Liver (tissue), 8 donors: ENCODE measurements at regions not wholly inside any gene's neighbourhood (a gene's known extent, or its start where the extent isn't known, plus 50 kb on each side); places are given as distances from the start of the nearest gene placed in this dataset.

ENCODE experiments used
- DNase-seq: peaks from one replicate; pipeline ENCODE4 v3.0.0-alpha.2; 2017; ENCODE audit warnings: low spot score
- H3K27ac ChIP-seq, 2 donors: one replicate each; pipeline ENCODE4 v1.7.0; 2013; ENCODE audit warnings: inconsistent platforms in 2 of 2, low read length in 2 of 2, control low read depth in 1 of 2, low read depth in 1 of 2, mild to moderate bottlenecking in 1 of 2
- H3K27me3 ChIP-seq, 4 donors: one replicate each; pipeline versions ENCODE4 v1.6.1 to v1.7.0; 2013; ENCODE audit warnings: low read length in 3 of 4, inconsistent platforms in 1 of 4, mild to moderate bottlenecking in 1 of 4, moderate library complexity in 1 of 4; ENCODE audit not compliant: control insufficient read depth in 4 of 4, insufficient read depth in 4 of 4
- H3K36me3 ChIP-seq, 4 donors: one replicate each; pipeline versions ENCODE4 v1.6.1 to v1.7.0; 2013; ENCODE audit warnings: low read length in 3 of 4, mild to moderate bottlenecking in 3 of 4, low read depth in 1 of 4, moderate library complexity in 1 of 4; ENCODE audit not compliant: control insufficient read depth in 4 of 4, insufficient read depth in 3 of 4
- H3K4me1 ChIP-seq, 4 donors: one replicate each; pipeline versions ENCODE4 v1.6.1 to v1.7.0; 2013; ENCODE audit warnings: low read length in 3 of 4, mild to moderate bottlenecking in 3 of 4, moderate library complexity in 1 of 4; ENCODE audit not compliant: control insufficient read depth in 4 of 4, insufficient read depth in 4 of 4
- H3K4me3 ChIP-seq, 3 donors: one replicate each; pipeline versions ENCODE4 v1.6.1 to v1.7.0; 2013; ENCODE audit warnings: low read length in 3 of 3, control low read depth in 1 of 3, low read depth in 1 of 3, mild to moderate bottlenecking in 1 of 3
- H3K9ac ChIP-seq, 2 donors: one replicate each; pipeline ENCODE4 v1.7.0; 2013; ENCODE audit warnings: low read length in 2 of 2, mild to moderate bottlenecking in 2 of 2, moderate library complexity in 2 of 2, control low read depth in 1 of 2, low read depth in 1 of 2
- H3K9me3 ChIP-seq, 4 donors: one replicate each; pipeline versions ENCODE4 v1.6.1 to v1.7.0; 2013; ENCODE audit warnings: low read length in 3 of 4; ENCODE audit not compliant: control insufficient read depth in 4 of 4
- EGR1 ChIP-seq, 2 donors: IDR thresholded peaks; 2 replicates each; pipeline ENCODE4 v1.6.1; 2016 to 2018; ENCODE audit warnings: antibody characterized with exemption in 2 of 2, low read depth in 2 of 2
- FOXA1 ChIP-seq: IDR thresholded peaks from 2 replicates; pipeline ENCODE4 v1.6.1; 2016; ENCODE audit warnings: antibody characterized with exemption
- FOXA2 ChIP-seq: IDR thresholded peaks from 2 replicates; pipeline ENCODE4 v1.6.1; 2016; ENCODE audit warnings: antibody characterized with exemption
- GABPA ChIP-seq, 2 donors: IDR thresholded peaks in 1 of 2; conservative IDR thresholded peaks in 1 of 2; 2 replicates each; pipeline ENCODE4 v1.6.1; 2016; ENCODE audit warnings: antibody characterized with exemption in 2 of 2, mild to moderate bottlenecking in 1 of 2, moderate library complexity in 1 of 2
- HNF4G ChIP-seq: IDR thresholded peaks from 2 replicates; pipeline ENCODE4 v1.6.1; 2016; ENCODE audit warnings: antibody characterized with exemption
- JUND ChIP-seq, 2 donors: IDR thresholded peaks; 2 replicates each; pipeline ENCODE4 v1.6.1; 2016; ENCODE audit warnings: antibody characterized with exemption in 2 of 2
- NR2F2 ChIP-seq: IDR thresholded peaks from 2 replicates; pipeline ENCODE4 v1.6.1; 2016; ENCODE audit warnings: antibody characterized with exemption
- RAD21 ChIP-seq, 2 donors: IDR thresholded peaks; 2 replicates each; pipeline ENCODE4 v1.6.1; 2016; ENCODE audit warnings: antibody characterized with exemption in 2 of 2, mild to moderate bottlenecking in 2 of 2
- REST ChIP-seq: IDR thresholded peaks from 2 replicates; pipeline ENCODE4 v1.6.1; 2016; ENCODE audit warnings: antibody characterized with exemption, mild to moderate bottlenecking
- RXRA ChIP-seq, 2 donors: IDR thresholded peaks; 2 replicates each; pipeline ENCODE4 v1.6.1; 2017 to 2018; ENCODE audit warnings: antibody characterized with exemption in 2 of 2, mild to moderate bottlenecking in 1 of 2
- SP1 ChIP-seq: IDR thresholded peaks from 2 replicates; pipeline ENCODE4 v1.6.1; 2018; ENCODE audit warnings: antibody characterized with exemption, mild to moderate bottlenecking
- TAF1 ChIP-seq: conservative IDR thresholded peaks from 2 replicates; pipeline ENCODE4 v1.6.1; 2016; ENCODE audit warnings: antibody characterized with exemption, mild to moderate bottlenecking
- YY1 ChIP-seq: IDR thresholded peaks from 2 replicates; pipeline ENCODE4 v1.6.1; 2016; ENCODE audit warnings: antibody characterized with exemption, mild to moderate bottlenecking
- WGBS: extraction: QIAGEN DNeasy Blood & Tissue Kit; methylation state at CpG from one replicate; pipeline ENCODE4 v1.1.7; 2013; 5-methylcytosine and 5-hydroxymethylcytosine counted together
- TF ChIP-seq, protein P1 (sequence below): IDR thresholded peaks from 2 replicates; pipeline ENCODE4 v1.6.1; 2016; ENCODE audit warnings: antibody characterized with exemption
- TF ChIP-seq, protein P2 (sequence below): IDR thresholded peaks from 2 replicates; pipeline ENCODE4 v1.6.1; 2016; ENCODE audit warnings: antibody characterized with exemption
- TF ChIP-seq, protein P3 (sequence below): fragments of 150-350 bp; IDR thresholded peaks from 2 replicates; pipeline ENCODE4 v1.5.1; 2017; ENCODE audit warnings: improper control_type of control experiment, low read depth, low read length; ENCODE audit not compliant: missing input control
- donor health status: healthy.
- donor health status: healthy.
- donor health status: healthy.
- donor health status: healthy.
- donor health status: healthy.

GRCh38 chr14:101008631-101009336, 105.3 kb upstream of the RTL1 start:
- WGBS, result 82% methylated on average over 9 of the region's 9 CpGs

DNA sequence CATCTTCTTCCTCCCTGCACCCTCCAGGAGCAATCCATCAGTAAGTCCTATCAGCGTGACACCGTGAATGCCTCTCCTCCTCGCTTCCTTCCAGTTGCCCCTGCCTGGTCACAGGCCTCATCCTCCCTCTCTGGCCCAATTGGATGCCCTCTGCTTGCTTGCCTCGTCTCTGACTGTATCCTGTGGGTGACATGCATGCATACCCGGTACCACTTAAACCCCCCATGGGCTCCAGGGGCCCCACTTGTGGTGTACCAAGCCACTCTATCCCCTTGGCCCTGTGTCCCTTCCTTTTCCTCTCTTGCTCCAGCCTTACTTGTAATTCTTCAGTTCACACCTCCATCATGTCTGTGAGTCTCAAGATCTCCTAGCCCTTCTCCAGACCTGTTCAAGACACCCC, 106.0 kb upstream of the RTL1 start:
- TF ChIP-seq TAF1 (no peak), YY1 (no peak), EGR1 (IDR thresholded peaks at IDR 0.05; ENCODE audit: low read depth in 2 of 2) (no peak), HNF4G (no peak), FOXA1 (no peak), NR2F2 (no peak), RAD21 (IDR thresholded peaks at IDR 0.05) (no peak), JUND (IDR thresholded peaks at IDR 0.05) (no peak)
- TF ChIP-seq, protein P1, sequence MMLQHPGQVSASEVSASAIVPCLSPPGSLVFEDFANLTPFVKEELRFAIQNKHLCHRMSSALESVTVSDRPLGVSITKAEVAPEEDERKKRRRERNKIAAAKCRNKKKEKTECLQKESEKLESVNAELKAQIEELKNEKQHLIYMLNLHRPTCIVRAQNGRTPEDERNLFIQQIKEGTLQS, result no peak
- TF ChIP-seq, protein P2, sequence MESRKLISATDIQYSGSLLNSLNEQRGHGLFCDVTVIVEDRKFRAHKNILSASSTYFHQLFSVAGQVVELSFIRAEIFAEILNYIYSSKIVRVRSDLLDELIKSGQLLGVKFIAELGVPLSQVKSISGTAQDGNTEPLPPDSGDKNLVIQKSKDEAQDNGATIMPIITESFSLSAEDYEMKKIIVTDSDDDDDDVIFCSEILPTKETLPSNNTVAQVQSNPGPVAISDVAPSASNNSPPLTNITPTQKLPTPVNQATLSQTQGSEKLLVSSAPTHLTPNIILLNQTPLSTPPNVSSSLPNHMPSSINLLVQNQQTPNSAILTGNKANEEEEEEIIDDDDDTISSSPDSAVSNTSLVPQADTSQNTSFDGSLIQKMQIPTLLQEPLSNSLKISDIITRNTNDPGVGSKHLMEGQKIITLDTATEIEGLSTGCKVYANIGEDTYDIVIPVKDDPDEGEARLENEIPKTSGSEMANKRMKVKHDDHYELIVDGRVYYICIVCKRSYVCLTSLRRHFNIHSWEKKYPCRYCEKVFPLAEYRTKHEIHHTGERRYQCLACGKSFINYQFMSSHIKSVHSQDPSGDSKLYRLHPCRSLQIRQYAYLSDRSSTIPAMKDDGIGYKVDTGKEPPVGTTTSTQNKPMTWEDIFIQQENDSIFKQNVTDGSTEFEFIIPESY, result no peak
- DNase-seq, result no peak
- H3K9me3 ChIP-seq, result peaks cover 0 to 3% (median 2%) of the 10 kb centered on the region in 4 donors
- H3K27me3 ChIP-seq, result peaks cover 0 to 7% (median 0%) of the 10 kb centered on the region in 4 donors
- no peaks in the 10 kb centered on the region for H3K36me3 ChIP-seq
- no peak overlapping the region for H3K27ac ChIP-seq
- H3K4me3 ChIP-seq, result no peak overlapping the region
- H3K4me1 ChIP-seq, result no peaks in the 10 kb centered on the region
- WGBS, result 83% methylated on average over 5 of the region's 5 CpGs
- no peak overlapping the region for H3K9ac ChIP-seq

More at GRCh38 chr14:101008631-101009336, 105.3 kb upstream of the RTL1 start:
- Histone ChIP-seq H3K9me3 (peaks cover 0 to 3% (median 2%) of the 10 kb centered on the region in 4 donors), H3K4me1 (no peaks in the 10 kb centered on the region), H3K9ac (no peak overlapping the region), H3K36me3 (no peaks in the 10 kb centered on the region), H3K27ac (no peak overlapping the region), H3K4me3 (no peak overlapping the region), H3K27me3 (peaks cover 0 to 7% (median 0%) of the 10 kb centered on the region in 4 donors)
- TF ChIP-seq GABPA (IDR thresholded peaks at IDR 0.05 in 1 of 2, conservative IDR thresholded peaks at IDR 0.05 in 1 of 2) (no peak), TAF1 (no peak), JUND (IDR thresholded peaks at IDR 0.05) (no peak), RXRA (IDR thresholded peaks at IDR 0.05) (no peak)
- TF ChIP-seq, protein P3, sequence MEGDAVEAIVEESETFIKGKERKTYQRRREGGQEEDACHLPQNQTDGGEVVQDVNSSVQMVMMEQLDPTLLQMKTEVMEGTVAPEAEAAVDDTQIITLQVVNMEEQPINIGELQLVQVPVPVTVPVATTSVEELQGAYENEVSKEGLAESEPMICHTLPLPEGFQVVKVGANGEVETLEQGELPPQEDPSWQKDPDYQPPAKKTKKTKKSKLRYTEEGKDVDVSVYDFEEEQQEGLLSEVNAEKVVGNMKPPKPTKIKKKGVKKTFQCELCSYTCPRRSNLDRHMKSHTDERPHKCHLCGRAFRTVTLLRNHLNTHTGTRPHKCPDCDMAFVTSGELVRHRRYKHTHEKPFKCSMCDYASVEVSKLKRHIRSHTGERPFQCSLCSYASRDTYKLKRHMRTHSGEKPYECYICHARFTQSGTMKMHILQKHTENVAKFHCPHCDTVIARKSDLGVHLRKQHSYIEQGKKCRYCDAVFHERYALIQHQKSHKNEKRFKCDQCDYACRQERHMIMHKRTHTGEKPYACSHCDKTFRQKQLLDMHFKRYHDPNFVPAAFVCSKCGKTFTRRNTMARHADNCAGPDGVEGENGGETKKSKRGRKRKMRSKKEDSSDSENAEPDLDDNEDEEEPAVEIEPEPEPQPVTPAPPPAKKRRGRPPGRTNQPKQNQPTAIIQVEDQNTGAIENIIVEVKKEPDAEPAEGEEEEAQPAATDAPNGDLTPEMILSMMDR, result no peak
- no peak for DNase-seq

DNA sequence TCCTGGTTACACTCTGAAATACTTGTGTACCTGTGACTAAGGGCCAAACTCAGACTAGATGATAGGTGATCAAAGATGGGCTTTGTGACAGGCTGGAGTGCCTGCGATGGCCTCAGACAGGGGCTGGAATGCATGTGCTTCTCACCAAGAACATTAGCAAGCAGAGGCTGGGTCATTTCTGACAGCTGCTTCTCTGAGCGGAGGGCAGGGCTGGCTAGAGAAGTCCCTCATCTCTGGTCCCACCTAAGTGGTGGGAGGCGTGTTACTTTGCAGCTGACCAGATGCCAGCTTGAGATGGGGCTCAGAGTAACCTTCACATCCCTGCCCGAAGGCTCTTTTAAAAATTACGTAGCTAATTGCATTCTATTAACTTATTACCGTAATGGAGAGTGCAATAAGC, 106.8 kb upstream of the RTL1 start:
- 92% methylated on average over 6 of the region's 6 CpGs for WGBS
- DNase-seq, result no peak
- TF ChIP-seq RAD21 (IDR thresholded peaks at IDR 0.05) (no peak), JUND (IDR thresholded peaks at IDR 0.05) (no peak), YY1 (no peak), REST (no peak), FOXA1 (no peak), SP1 (no peak), HNF4G (no peak), NR2F2 (no peak), RXRA (IDR thresholded peaks at IDR 0.05) (no peak), FOXA2 (no peak)
- TF ChIP-seq, protein P3, result no peak
- TF ChIP-seq, protein P1, result no peak

More for the DNA sequence above, 106.8 kb upstream of the RTL1 start:
- Histone ChIP-seq H3K9me3 (peaks cover 0 to 3% (median 2%) of the 10 kb centered on the region in 4 donors), H3K27ac (no peak overlapping the region), H3K9ac (no peak overlapping the region), H3K4me1 (no peaks in the 10 kb centered on the region), H3K4me3 (no peak overlapping the region), H3K36me3 (no peaks in the 10 kb centered on the region), H3K27me3 (peaks cover 0 to 7% (median 0%) of the 10 kb centered on the region in 4 donors)
